ENCODE measurements at regions not wholly inside any gene's neighbourhood (a gene's known extent, or its start where the extent isn't known, plus 50 kb on each side); places are given as distances from the start of the nearest gene placed in this dataset.

- TF ChIP-seq CTCF (IDR thresholded peaks at IDR 0.05): no peak
- no peak for TF ChIP-seq POLR2A (IDR thresholded peaks at IDR 0.05)
Observed at GRCh38 chr13:99646866-99647595, 145.8 kb downstream of the TM9SF2 start.

All from Peyer's patch (tissue), 4 donors.